CD4-positive, alpha-beta memory T cell (primary cell): ENCODE measurements at regions not wholly inside any gene's neighbourhood (a gene's known extent, or its start where the extent isn't known, plus 50 kb on each side); places are given as distances from the start of the nearest gene placed in this dataset.
"Not testable (repeated sequence)": the region's sequence is repeated elsewhere in the genome, so short reads cannot be mapped to it uniquely, and the experiment has no call there.

Source experiments
- CTCF ChIA-PET: fragments of 350-600 bp; sonication (Branson Sonifier 250); formaldehyde crosslinking; loops from one replicate; lab custom pipeline; 2021; ENCODE audit warnings: inconsistent platforms; ENCODE audit not compliant: partially characterized antibody; lab: Charles Lee
- POLR2A ChIA-PET: fragments of 350-600 bp; sonication (Branson Sonifier 250); formaldehyde crosslinking; loops from one replicate; lab custom pipeline; 2021; ENCODE audit not compliant: partially characterized antibody; lab: Charles Lee
- DNase-seq, 5 donors: peaks; one replicate each; pipeline versions ENCODE4 v3.0.0 to v3.0.0-alpha.2; 2020 to 2022; ENCODE audit warnings: mixed read lengths in 1 of 5
- H3K27ac ChIP-seq: one replicate; pipeline ENCODE4 v1.7.0; 2013; ENCODE audit warnings: low read depth, low read length
- H3K27me3 ChIP-seq: 2 replicates; pipeline ENCODE4 v1.7.0; 2013; ENCODE audit warnings: mild to moderate bottlenecking, low read length, moderate library complexity; ENCODE audit not compliant: insufficient read depth
- H3K36me3 ChIP-seq: 2 replicates; pipeline ENCODE4 v1.7.0; 2013; ENCODE audit warnings: mild to moderate bottlenecking, low read length, moderate library complexity; ENCODE audit not compliant: insufficient read depth
- H3K4me1 ChIP-seq: 2 replicates; pipeline ENCODE4 v1.7.0; 2013; ENCODE audit warnings: mild to moderate bottlenecking, low read length, moderate library complexity; ENCODE audit not compliant: insufficient read depth
- H3K4me3 ChIP-seq, 2 donors: one replicate each; pipeline ENCODE4 v1.7.0; 2013; ENCODE audit warnings: low read length in 2 of 2, mild to moderate bottlenecking in 1 of 2
- H3K9me3 ChIP-seq, 2 donors: one replicate each; pipeline ENCODE4 v1.7.0; 2013; ENCODE audit warnings: low read length in 2 of 2, control low read depth in 1 of 2; ENCODE audit not compliant: control insufficient read depth in 1 of 2
- H3K27ac Mint-ChIP-seq, 7 donors: one replicate each; pipeline ENCODE4 v1.8.0; 2020 to 2021; ENCODE audit warnings: mixed read lengths in 7 of 7, mild to moderate bottlenecking in 6 of 7, inconsistent platforms in 3 of 7, moderate library complexity in 3 of 7
- H3K27me3 Mint-ChIP-seq, 2 donors: one replicate each; pipeline ENCODE4 v1.8.0; 2020 to 2021; ENCODE audit warnings: mixed read lengths in 2 of 2
- H3K36me3 Mint-ChIP-seq, 2 donors: one replicate each; pipeline ENCODE4 v1.8.0; 2020 to 2021; ENCODE audit warnings: mixed read lengths in 2 of 2, inconsistent platforms in 1 of 2, mild to moderate bottlenecking in 1 of 2
- H3K4me1 Mint-ChIP-seq, 4 donors: one replicate each; pipeline ENCODE4 v1.8.0; 2020 to 2021; ENCODE audit warnings: mixed read lengths in 4 of 4, mild to moderate bottlenecking in 1 of 4
- H3K4me3 Mint-ChIP-seq, 8 donors: one replicate each; pipeline ENCODE4 v1.8.0; 2020 to 2021; ENCODE audit warnings: mixed read lengths in 8 of 8, mild to moderate bottlenecking in 7 of 8, moderate library complexity in 6 of 8, inconsistent platforms in 3 of 8
- H3K9me3 Mint-ChIP-seq, 8 donors: one replicate each; pipeline ENCODE4 v1.8.0; 2020 to 2021; ENCODE audit warnings: mixed read lengths in 8 of 8, mild to moderate bottlenecking in 5 of 8, inconsistent platforms in 3 of 8, moderate library complexity in 1 of 8
- intact Hi-C: fragments of 100-400 bp; cut with micrococcal nuclease; formaldehyde crosslinking; loops from one replicate; pipeline ENCODE4 v1.15.1; 2023

DNA sequence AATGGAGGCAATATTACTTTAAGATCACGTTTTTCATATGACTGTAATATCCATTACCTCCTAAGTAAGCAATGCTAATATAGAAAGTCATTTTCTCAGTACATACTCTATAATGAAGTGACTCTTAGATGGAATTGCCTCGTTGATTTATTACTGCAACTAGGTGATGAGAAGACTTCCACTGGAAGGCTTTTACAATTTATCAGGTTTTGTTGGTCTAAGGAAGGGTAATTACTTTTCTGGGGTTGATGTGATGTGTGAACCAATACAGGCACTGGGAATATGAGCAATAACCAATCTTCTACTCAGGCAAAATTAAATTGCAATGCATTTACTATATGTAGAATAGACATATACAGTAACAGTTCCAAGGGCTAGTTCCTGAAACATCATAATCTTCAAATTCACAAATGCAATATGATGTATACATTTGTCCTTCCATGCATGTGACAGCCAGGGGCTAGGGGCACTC is 635.0 kb downstream of the QKI start:
- no peak overlapping the region for H3K4me3 ChIP-seq
- no peak overlapping the region for H3K27ac Mint-ChIP-seq
- H3K27me3 Mint-ChIP-seq = peaks cover 0 to 2% of the 10 kb centered on the region in 2 donors
- peaks cover 0 to 2% (median 0%) of the 10 kb centered on the region in 8 donors for H3K9me3 Mint-ChIP-seq
- ChIA-PET CTCF (no interaction called here), POLR2A (no interaction called here)
- no peaks in the 10 kb centered on the region for H3K36me3 Mint-ChIP-seq
- H3K4me1 ChIP-seq = no peaks in the 10 kb centered on the region
- H3K27me3 ChIP-seq = no peaks in the 10 kb centered on the region
- H3K27ac ChIP-seq = no peak overlapping the region
- intact Hi-C loops = no loop called here
- no peak for DNase-seq
- no peak overlapping the region for H3K4me3 Mint-ChIP-seq
- no peaks in the 10 kb centered on the region for H3K9me3 ChIP-seq
- H3K36me3 ChIP-seq = no peaks in the 10 kb centered on the region
- no peaks in the 10 kb centered on the region for H3K4me1 Mint-ChIP-seq

DNA sequence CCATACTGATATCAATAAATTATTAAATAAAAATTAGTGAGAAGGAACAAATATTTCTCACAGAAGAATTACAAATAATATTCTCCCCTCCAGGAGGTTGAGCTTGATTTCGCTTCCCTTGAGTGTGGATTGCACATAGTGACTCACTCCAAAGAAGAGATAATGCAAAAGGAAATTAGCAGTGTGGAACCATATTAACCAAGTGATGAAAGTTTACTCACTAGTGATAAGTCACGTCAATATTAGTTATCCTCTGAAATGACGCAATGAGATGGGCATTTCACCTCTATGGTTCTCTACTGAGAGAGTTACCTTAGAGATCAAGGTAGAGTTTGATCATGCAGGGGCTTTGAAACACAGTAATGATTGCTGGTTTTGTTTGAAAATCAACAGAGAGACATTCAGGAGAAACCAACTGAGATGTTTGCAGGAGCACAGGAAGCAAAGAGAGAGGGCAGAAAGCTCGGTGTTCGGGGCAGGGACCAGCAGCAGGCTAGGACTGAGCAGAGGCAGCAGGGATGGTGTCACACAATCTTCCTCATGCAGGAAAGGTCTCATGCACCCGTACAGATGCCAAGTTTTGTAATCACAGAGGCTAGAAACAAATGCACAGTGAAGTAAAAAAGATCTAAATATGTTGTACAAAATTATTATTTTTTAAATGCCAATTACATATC is 634.5 kb downstream of the QKI start:
- no peaks in the 10 kb centered on the region for H3K36me3 ChIP-seq
- no peaks in the 10 kb centered on the region for H3K27me3 ChIP-seq
- H3K27ac ChIP-seq = no peak overlapping the region
- no peaks in the 10 kb centered on the region for H3K4me1 Mint-ChIP-seq
- no peak for DNase-seq
- CTCF ChIA-PET = no interaction called here
- H3K27me3 Mint-ChIP-seq = peaks cover 0 to 2% of the 10 kb centered on the region in 2 donors
- H3K4me3 Mint-ChIP-seq = no peak overlapping the region
- no peaks in the 10 kb centered on the region for H3K9me3 ChIP-seq
- no peaks in the 10 kb centered on the region for H3K36me3 Mint-ChIP-seq
- intact Hi-C loops = no loop called here
- POLR2A ChIA-PET = no interaction called here
- no peak overlapping the region for H3K4me3 ChIP-seq
- H3K27ac Mint-ChIP-seq = no peak overlapping the region
- peaks cover 0 to 2% (median 0%) of the 10 kb centered on the region in 8 donors for H3K9me3 Mint-ChIP-seq
- no peaks in the 10 kb centered on the region for H3K4me1 ChIP-seq

DNA sequence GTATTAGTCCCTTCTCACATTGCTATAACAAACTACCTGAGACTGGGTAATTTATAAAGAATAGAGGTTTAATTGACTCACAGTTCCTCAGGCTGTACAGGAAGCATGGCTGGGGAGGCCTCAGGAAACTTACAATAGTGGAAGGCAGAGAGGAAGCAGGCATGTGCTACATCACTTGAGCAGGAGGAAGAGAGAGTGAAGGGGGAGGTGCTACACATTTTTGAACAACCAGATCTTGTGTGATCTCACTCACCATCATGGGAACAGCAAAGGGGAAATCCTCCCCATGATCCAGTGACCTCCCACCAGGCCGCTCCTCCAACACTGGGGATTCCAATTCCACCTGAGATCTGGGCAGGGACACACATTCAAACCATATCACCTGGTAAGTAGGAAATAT is 630.6 kb downstream of the QKI start:
- no peak overlapping the region for H3K4me3 Mint-ChIP-seq
- H3K36me3 ChIP-seq = no peaks in the 10 kb centered on the region
- peaks cover 0 to 3% of the 10 kb centered on the region in 2 donors for H3K27me3 Mint-ChIP-seq
- H3K27ac ChIP-seq = no peak overlapping the region
- no peak overlapping the region for H3K27ac Mint-ChIP-seq
- H3K27me3 ChIP-seq = no peaks in the 10 kb centered on the region
- H3K4me1 ChIP-seq = no peaks in the 10 kb centered on the region
- ChIA-PET POLR2A (no interaction called here), CTCF (no interaction called here)
- H3K36me3 Mint-ChIP-seq = no peaks in the 10 kb centered on the region
- no peak for DNase-seq
- H3K9me3 ChIP-seq = no peaks in the 10 kb centered on the region
- no peaks in the 10 kb centered on the region for H3K9me3 Mint-ChIP-seq
- no peaks in the 10 kb centered on the region for H3K4me1 Mint-ChIP-seq
- no peak overlapping the region for H3K4me3 ChIP-seq
- intact Hi-C loops = no loop called here

DNA sequence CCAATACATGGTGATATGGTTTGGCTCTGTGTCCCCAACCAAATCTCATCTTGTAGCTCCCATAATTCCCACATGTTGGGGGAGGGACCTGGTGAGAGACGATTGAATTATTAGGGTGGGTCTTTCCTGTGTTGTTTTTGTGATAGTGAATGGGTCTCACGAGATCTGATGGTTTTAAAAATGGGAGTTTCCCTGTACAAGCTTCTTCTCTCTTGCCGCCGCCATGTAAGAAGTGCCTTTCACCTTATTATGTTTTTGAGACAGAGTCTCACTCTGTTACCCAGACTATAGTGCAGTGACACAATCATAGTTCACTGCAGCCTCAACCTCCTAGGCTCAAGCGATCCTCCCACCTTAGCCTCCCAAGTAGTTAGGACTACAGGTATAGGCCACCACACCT is 629.1 kb downstream of the QKI start:
- H3K36me3 ChIP-seq, H3K27ac Mint-ChIP-seq: not testable (repeated sequence)

DNA sequence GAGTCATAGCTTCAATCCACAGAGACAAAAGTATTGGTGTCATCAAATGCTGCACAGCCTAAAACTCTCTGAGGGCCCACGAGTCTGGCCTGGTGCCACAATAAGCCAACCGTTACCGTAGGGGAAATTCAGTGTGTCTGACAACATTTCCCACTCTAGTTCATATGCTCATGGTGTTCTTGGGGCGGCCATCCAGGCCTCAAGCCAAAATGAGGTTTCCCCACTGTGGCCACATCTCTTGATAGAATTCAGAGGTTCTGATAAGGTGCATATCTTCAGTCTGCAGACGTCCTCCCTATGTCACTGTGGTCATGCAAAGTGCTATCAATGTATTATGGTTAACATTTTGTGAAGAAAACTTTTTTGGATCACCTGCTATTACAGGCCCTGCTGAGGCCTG is 627.7 kb downstream of the QKI start:
- H3K4me3 ChIP-seq = no peak overlapping the region
- no peak overlapping the region for H3K4me3 Mint-ChIP-seq
- intact Hi-C loops = no loop called here
- peaks cover 0 to 8% of the 10 kb centered on the region in 2 donors for H3K27me3 Mint-ChIP-seq
- no peak overlapping the region for H3K27ac ChIP-seq
- H3K27me3 ChIP-seq = no peaks in the 10 kb centered on the region
- no peak for DNase-seq
- no peaks in the 10 kb centered on the region for H3K36me3 ChIP-seq
- no peak overlapping the region for H3K27ac Mint-ChIP-seq
- no peaks in the 10 kb centered on the region for H3K36me3 Mint-ChIP-seq
- ChIA-PET CTCF (no interaction called here), POLR2A (no interaction called here)
- no peaks in the 10 kb centered on the region for H3K9me3 Mint-ChIP-seq
- no peaks in the 10 kb centered on the region for H3K4me1 Mint-ChIP-seq
- no peaks in the 10 kb centered on the region for H3K4me1 ChIP-seq
- no peaks in the 10 kb centered on the region for H3K9me3 ChIP-seq

More for the DNA sequence above, 629.1 kb downstream of the QKI start:
- H3K4me1 ChIP-seq, CTCF ChIA-PET, H3K27me3 ChIP-seq, H3K27ac ChIP-seq, H3K9me3 Mint-ChIP-seq, H3K4me3 Mint-ChIP-seq, intact Hi-C loops, H3K36me3 Mint-ChIP-seq, DNase-seq, H3K9me3 ChIP-seq, POLR2A ChIA-PET, H3K4me1 Mint-ChIP-seq, H3K27me3 Mint-ChIP-seq, H3K4me3 ChIP-seq: not testable (repeated sequence)

DNA sequence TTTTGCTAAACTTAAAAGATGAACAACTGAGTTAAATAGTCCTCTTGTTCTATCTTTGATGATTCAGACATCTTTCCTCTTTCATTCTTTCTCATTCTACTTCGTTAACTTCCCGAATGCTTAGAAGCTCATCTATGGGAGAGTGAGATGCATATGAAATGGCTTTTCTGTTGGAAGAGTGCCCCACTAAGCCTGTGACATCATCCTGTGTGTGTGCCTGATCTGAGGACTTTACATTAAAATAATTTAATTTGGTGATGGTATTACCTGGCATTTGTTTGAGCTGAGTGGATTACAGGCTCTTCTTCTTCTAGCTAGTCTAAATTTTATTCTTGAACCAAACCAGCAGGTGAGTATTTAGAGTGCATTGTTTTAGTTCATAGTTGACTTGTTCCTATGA is 626.5 kb downstream of the QKI start:
- Histone ChIP-seq H3K27me3 (no peaks in the 10 kb centered on the region), H3K27ac (no peak overlapping the region), H3K9me3 (no peaks in the 10 kb centered on the region), H3K4me3 (no peak overlapping the region), H3K4me1 (no peaks in the 10 kb centered on the region), H3K36me3 (no peaks in the 10 kb centered on the region)
- intact Hi-C loops = no loop called here
- H3K27me3 Mint-ChIP-seq = peaks cover 0 to 8% of the 10 kb centered on the region in 2 donors
- DNase-seq = no peak
- no peaks in the 10 kb centered on the region for H3K36me3 Mint-ChIP-seq
- H3K4me3 Mint-ChIP-seq = no peak overlapping the region
- H3K9me3 Mint-ChIP-seq = no peaks in the 10 kb centered on the region
- no peak overlapping the region for H3K27ac Mint-ChIP-seq
- POLR2A ChIA-PET = no interaction called here
- CTCF ChIA-PET = interaction anchor here (0.7 kb wide), 1 partner anchor 1889 kb away, joined by 3 read pairs; no protein-coding TSS in a partner anchor
- H3K4me1 Mint-ChIP-seq = no peaks in the 10 kb centered on the region

DNA sequence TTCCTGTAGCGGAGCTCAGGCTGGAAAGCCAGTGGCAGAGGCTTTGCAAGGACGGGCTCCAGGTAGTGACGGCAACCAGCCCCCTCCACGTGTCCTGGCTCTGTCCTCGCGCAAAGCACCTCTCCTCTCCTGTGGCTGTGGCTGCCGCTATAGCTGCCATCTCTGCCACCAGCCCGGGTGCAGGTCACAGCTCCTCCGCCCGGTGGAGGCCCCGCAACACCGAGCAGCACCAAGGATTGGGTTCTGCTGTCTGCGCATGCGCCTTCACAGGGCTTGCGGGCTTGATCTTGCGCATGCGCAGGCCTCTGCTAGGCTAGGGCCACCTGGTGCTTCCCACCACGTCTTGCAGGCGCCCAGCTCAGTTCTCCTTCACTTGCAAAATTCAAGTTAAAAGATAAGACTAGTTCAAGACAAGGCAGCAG is 625.4 kb downstream of the QKI start:
- no peak overlapping the region for H3K4me3 ChIP-seq
- peak overlapping the region in 1 of 7 donors; percentile 8 for H3K27ac Mint-ChIP-seq
- H3K27me3 ChIP-seq = no peaks in the 10 kb centered on the region
- H3K36me3 ChIP-seq = no peaks in the 10 kb centered on the region
- no peak overlapping the region for H3K27ac ChIP-seq
- no peaks in the 10 kb centered on the region for H3K9me3 ChIP-seq
- ChIA-PET CTCF (no interaction called here), POLR2A (no interaction called here)
- no peaks in the 10 kb centered on the region for H3K36me3 Mint-ChIP-seq
- H3K4me1 Mint-ChIP-seq = no peaks in the 10 kb centered on the region
- intact Hi-C loops = no loop called here
- peak; percentile 14 to 70 (median 53) for DNase-seq
- H3K4me3 Mint-ChIP-seq = peak overlapping the region in 6 of 8 donors; percentile 20 to 76 (median 40)
- peaks cover 0 to 2% (median 0%) of the 10 kb centered on the region in 8 donors for H3K9me3 Mint-ChIP-seq
- H3K27me3 Mint-ChIP-seq = peaks cover 2 to 8% of the 10 kb centered on the region in 2 donors
- H3K4me1 ChIP-seq = no peaks in the 10 kb centered on the region
